H1 (cell line): ENCODE measurements at regions not wholly inside any gene's neighbourhood (a gene's known extent, or its start where the extent isn't known, plus 50 kb on each side); places are given as distances from the start of the nearest gene placed in this dataset.

ENCODE experiments used
- CTCF ChIA-PET: fragments of 300-600 bp; sonication (Branson Sonifier 250); formaldehyde crosslinking; loops from one replicate; lab custom pipeline; 2021; ENCODE audit not compliant: partially characterized antibody; lab: Charles Lee
- POLR2A ChIA-PET: fragments of 300-600 bp; sonication (Branson Sonifier 250); formaldehyde crosslinking; loops from one replicate; lab custom pipeline; 2021; ENCODE audit warnings: inconsistent platforms; ENCODE audit not compliant: partially characterized antibody; lab: Charles Lee
- DNase-seq, 2 experiments: peaks; one replicate each; pipeline versions ENCODE4 v3.0.0 to v3.0.0-alpha.2; 2010 to 2022; ENCODE audit warnings: low spot score in 2 of 2, low read depth in 1 of 2, mixed read lengths in 1 of 2
- FAIRE-seq: peaks from 2 replicates; lab custom pipeline; 2011; peaks lifted over from hg19 to GRCh38; lab: Jason Lieb, UNC
- H2AFZ ChIP-seq: 2 replicates; pipeline ENCODE4 v1.8.1; 2012; ENCODE audit warnings: low read length, inconsistent platforms
- H2AK5ac ChIP-seq: 2 replicates; pipeline ENCODE4 v1.6.1; 2013; ENCODE audit warnings: low read depth, low read length
- H2BK120ac ChIP-seq: replicated peaks from 2 replicates; pipeline ENCODE3; 2013; ENCODE audit warnings: low read depth, low read length, inconsistent platforms
- H2BK12ac ChIP-seq: 2 replicates; pipeline ENCODE4 v1.6.1; 2013; ENCODE audit warnings: low read depth, low read length
- H2BK15ac ChIP-seq: 2 replicates; pipeline ENCODE4 v1.6.1; 2013; ENCODE audit warnings: low read length
- H2BK20ac ChIP-seq: 2 replicates; pipeline ENCODE4 v1.6.1; 2013; ENCODE audit warnings: low read length
- H2BK5ac ChIP-seq: 2 replicates; pipeline ENCODE4 v1.6.1; 2013; ENCODE audit warnings: low read depth, low read length
- H3K14ac ChIP-seq: 2 replicates; pipeline ENCODE4 v1.6.1; 2013; ENCODE audit warnings: inconsistent platforms; ENCODE audit not compliant: insufficient read length
- H3K18ac ChIP-seq: 2 replicates; pipeline ENCODE4 v1.6.1; 2013; ENCODE audit warnings: low read length; ENCODE audit errors: extremely low read depth
- H3K23ac ChIP-seq: 2 replicates; pipeline ENCODE4 v1.6.1; 2013; ENCODE audit warnings: inconsistent platforms; ENCODE audit not compliant: insufficient read length
- H3K23me2 ChIP-seq: 2 replicates; pipeline ENCODE4 v1.6.1; 2013; ENCODE audit warnings: low read depth, low read length
- H3K27ac ChIP-seq: 2 replicates; pipeline ENCODE4 v1.6.1; 2011; ENCODE audit warnings: low read depth, low read length, inconsistent platforms
- H3K27me3 ChIP-seq, 4 experiments: replicated peaks in 1 of 4; 1 replicate in 1 of 4; 2 replicates in 3 of 4; pipeline versions ENCODE4 v1.6.1 to v1.8.1; 2011 to 2013; ENCODE audit warnings: low read length in 3 of 4, mild to moderate bottlenecking in 3 of 4, inconsistent platforms in 2 of 4, mixed read lengths in 2 of 4, moderate library complexity in 1 of 4; ENCODE audit not compliant: control insufficient read depth in 3 of 4, insufficient read depth in 3 of 4; ENCODE audit errors: extremely low read depth in 1 of 4
- H3K36me3 ChIP-seq, 4 experiments: 2 replicates each; pipeline versions ENCODE4 v1.6.1 to v1.8.1; 2011 to 2013; ENCODE audit warnings: mild to moderate bottlenecking in 4 of 4, low read length in 3 of 4, moderate library complexity in 2 of 4, control low read depth in 1 of 4, inconsistent platforms in 1 of 4; ENCODE audit not compliant: insufficient read depth in 4 of 4, control insufficient read depth in 2 of 4
- H3K4ac ChIP-seq: replicated peaks from 2 replicates; pipeline ENCODE3; 2013; ENCODE audit warnings: low read length, low read depth, mixed read lengths, inconsistent platforms; ENCODE audit not compliant: insufficient read length
- H3K4me1 ChIP-seq, 4 experiments: replicated peaks in 1 of 4; 1 replicate in 1 of 4; 2 replicates in 3 of 4; pipeline versions ENCODE4 v1.6.1 to v1.8.1; 2011 to 2013; ENCODE audit warnings: low read length in 3 of 4, inconsistent platforms in 2 of 4, mixed read lengths in 1 of 4; ENCODE audit not compliant: insufficient read depth in 4 of 4, control insufficient read depth in 3 of 4
- H3K4me2 ChIP-seq, 2 experiments: 2 replicates each; pipeline versions ENCODE4 v1.6.1 to v1.8.1; 2011 to 2013; ENCODE audit warnings: low read depth in 2 of 2, low read length in 2 of 2, control low read depth in 1 of 2, inconsistent platforms in 1 of 2, mild to moderate bottlenecking in 1 of 2; ENCODE audit not compliant: insufficient read depth in 1 of 2
- H3K4me3 ChIP-seq, 4 experiments: fragments of 200-600, 300-600 bp in 1 of 4; sonication (generic), shearing (Covaris generic), sonication (Bioruptor Twin) in 1 of 4; 2 replicates each; pipeline versions ENCODE4 v1.5.1 to v1.8.1; 2011 to 2016; ENCODE audit warnings: low read length in 4 of 4, low read depth in 3 of 4, control low read depth in 2 of 4, inconsistent platforms in 2 of 4, mild to moderate bottlenecking in 2 of 4, mixed read lengths in 1 of 4, moderate library complexity in 1 of 4; ENCODE audit not compliant: insufficient read depth in 2 of 4; ENCODE audit errors: extremely low read depth in 1 of 4
- H3K56ac ChIP-seq: replicated peaks from 2 replicates; pipeline ENCODE3; 2013; ENCODE audit warnings: low read depth, mild to moderate bottlenecking, mixed read lengths, low read length, inconsistent platforms; ENCODE audit not compliant: insufficient read length
- H3K79me1 ChIP-seq: 2 replicates; pipeline ENCODE4 v1.6.1; 2013; ENCODE audit warnings: low read depth, low read length, control low read depth
- H3K79me2 ChIP-seq, 2 experiments: 2 replicates each; pipeline versions ENCODE4 v1.6.1 to v1.8.1; 2012 to 2013; ENCODE audit warnings: low read length in 2 of 2, mild to moderate bottlenecking in 2 of 2, inconsistent platforms in 1 of 2; ENCODE audit not compliant: insufficient read depth in 2 of 2, control insufficient read depth in 1 of 2
- H3K9ac ChIP-seq, 4 experiments: replicated peaks in 1 of 4; 1 replicate in 1 of 4; 2 replicates in 3 of 4; pipeline versions ENCODE4 v1.6.1 to v1.8.1; 2011 to 2013; ENCODE audit warnings: low read depth in 3 of 4, low read length in 3 of 4, control low read depth in 2 of 4, mild to moderate bottlenecking in 2 of 4, moderate library complexity in 2 of 4, inconsistent platforms in 1 of 4; ENCODE audit errors: extremely low read depth in 1 of 4
- H3K9me3 ChIP-seq, 2 experiments: 2 replicates each; pipeline versions ENCODE4 v1.6.1 to v1.8.1; 2012 to 2013; ENCODE audit warnings: mild to moderate bottlenecking in 2 of 2, moderate library complexity in 2 of 2, control low read depth in 1 of 2, inconsistent platforms in 1 of 2, low read depth in 1 of 2, low read length in 1 of 2, mixed read lengths in 1 of 2; ENCODE audit not compliant: insufficient read depth in 2 of 2
- H4K20me1 ChIP-seq, 2 experiments: replicated peaks in 1 of 2; 2 replicates each; pipeline versions ENCODE3 to v1.8.1; 2011 to 2013; ENCODE audit warnings: inconsistent platforms in 2 of 2, low read length in 2 of 2, mild to moderate bottlenecking in 1 of 2; ENCODE audit not compliant: insufficient read depth in 2 of 2, control insufficient read depth in 1 of 2
- H4K5ac ChIP-seq: 2 replicates; pipeline ENCODE4 v1.6.1; 2013; ENCODE audit warnings: low read length, low read depth, mixed read lengths, inconsistent platforms; ENCODE audit not compliant: insufficient read length
- H4K8ac ChIP-seq: 2 replicates; pipeline ENCODE4 v1.8.0; 2013; ENCODE audit warnings: mild to moderate bottlenecking, moderate library complexity, low read length, inconsistent platforms; ENCODE audit not compliant: insufficient read depth; ENCODE audit errors: extremely low read depth
- H4K91ac ChIP-seq: replicated peaks from 2 replicates; pipeline ENCODE3; 2013; ENCODE audit warnings: low read length, mixed read lengths, inconsistent platforms; ENCODE audit not compliant: insufficient read length
- ASH2L ChIP-seq: fragments of 200-600, 300-600 bp; sonication (generic); IDR thresholded peaks from one replicate; pipeline ENCODE4 v1.7.1; 2017; ENCODE audit warnings: low read length
- BACH1 ChIP-seq: IDR thresholded peaks from 2 replicates; pipeline ENCODE4 v1.6.1; 2012; ENCODE audit warnings: low read length, improper control_type of control experiment
- CBX5 ChIP-seq: fragments of 300-800, 300-1000 bp; sonication (generic); IDR thresholded peaks from 2 replicates; pipeline ENCODE4 v1.7.1; 2016; ENCODE audit warnings: antibody characterized with exemption, low read length, low read depth
- CREB1 ChIP-seq: IDR thresholded peaks from 2 replicates; pipeline ENCODE4 v1.6.1; 2012; ENCODE audit warnings: inconsistent platforms
- EZH2 ChIP-seq: fragments of 200-600 bp; sonication (generic); IDR thresholded peaks from 2 replicates; pipeline ENCODE4 v1.7.1; 2012; ENCODE audit warnings: low read depth, mild to moderate bottlenecking, moderate library complexity, low read length, inconsistent platforms; ENCODE audit not compliant: severe bottlenecking
- JUN ChIP-seq: IDR thresholded peaks from 2 replicates; pipeline ENCODE4 v1.6.1; 2011; ENCODE audit warnings: low read depth, mild to moderate bottlenecking, improper control_type of control experiment, low read length
- JUND ChIP-seq: IDR thresholded peaks from 2 replicates; pipeline ENCODE4 v1.6.1; 2011; ENCODE audit warnings: mild to moderate bottlenecking, improper control_type of control experiment, low read length
- KDM1A ChIP-seq: fragments of 200-600, 300-600 bp; sonication (generic); IDR thresholded peaks from 2 replicates; pipeline ENCODE4 v1.7.1; 2016; ENCODE audit warnings: mild to moderate bottlenecking, low read length, borderline replicate concordance
- KDM4A ChIP-seq: IDR thresholded peaks from one replicate; pipeline ENCODE4 v1.7.1; 2012; ENCODE audit warnings: low read depth, mild to moderate bottlenecking, moderate library complexity, low read length, inconsistent platforms; ENCODE audit not compliant: severe bottlenecking
- NRF1 ChIP-seq: IDR thresholded peaks from 2 replicates; pipeline ENCODE4 v1.6.1; 2011; ENCODE audit warnings: mild to moderate bottlenecking, low read depth, low read length, improper control_type of control experiment
- SAP30 ChIP-seq: fragments of 300-600 bp; sonication (generic); IDR thresholded peaks from 2 replicates; pipeline ENCODE4 v1.7.1; 2012; ENCODE audit warnings: low read length, moderate library complexity, mild to moderate bottlenecking, inconsistent platforms; ENCODE audit not compliant: insufficient read depth, insufficient replicate concordance
- SP2 ChIP-seq: IDR thresholded peaks from 2 replicates; pipeline ENCODE4 v1.6.1; 2012; ENCODE audit warnings: mild to moderate bottlenecking, low read length, inconsistent platforms
- TAF7 ChIP-seq: optimal IDR thresholded peaks from 2 replicates; pipeline ENCODE3; 2011; ENCODE audit warnings: low read depth, mild to moderate bottlenecking, inconsistent platforms, low read length, moderate library complexity, borderline replicate concordance
- TCF12 ChIP-seq: IDR thresholded peaks from 2 replicates; pipeline ENCODE4 v1.6.1; 2011; ENCODE audit warnings: low read depth, mild to moderate bottlenecking, low read length
- ZNF274 ChIP-seq: IDR thresholded peaks from 2 replicates; pipeline ENCODE4 v1.7.0; 2012; ENCODE audit warnings: low read length, borderline replicate concordance; ENCODE audit errors: extremely low read depth
- WGBS, 2 experiments: shearing (Covaris generic) in 1 of 2; methylation state at CpG; one replicate each; pipeline versions ENCODE4 v1.1.6 to v1.1.7; 2013 to 2015; ENCODE audit warnings: low lambda C conversion rate in 2 of 2, mixed read lengths in 2 of 2, inconsistent platforms in 1 of 2, low coverage in 1 of 2, missing lambda C conversion rate in 1 of 2; ENCODE audit not compliant: insufficient replicate concordance in 2 of 2, insufficient coverage in 1 of 2, insufficient read length in 1 of 2; ENCODE audit errors: extremely low coverage in 1 of 2, missing lambda C conversion rate in 1 of 2; 5-methylcytosine and 5-hydroxymethylcytosine counted together

- FAIRE-seq (no peak), DNase-seq (no peak)
- Histone ChIP-seq H3K23me2 (no peaks in the 10 kb centered on the region), H3K79me2 (no peaks in the 10 kb centered on the region), H3K4me3 (no peak overlapping the region), H3K4ac (no peak overlapping the region), H3K23ac (no peak overlapping the region), H4K20me1 (peaks cover 0 to 2% of the 10 kb centered on the region in 2 experiments), H4K91ac (no peak overlapping the region), H2BK120ac (no peak overlapping the region), H2AFZ (no peak overlapping the region), H3K79me1 (no peaks in the 10 kb centered on the region), H3K4me2 (no peak overlapping the region), H2BK20ac (no peak overlapping the region), H3K14ac (no peak overlapping the region), H3K9ac (no peak overlapping the region), H4K5ac (no peak overlapping the region), H3K4me1 (no peaks in the 10 kb centered on the region), H3K27ac (no peak overlapping the region), H3K27me3 (no peaks in the 10 kb centered on the region), H4K8ac (no peak overlapping the region), H2AK5ac (no peak overlapping the region), H3K36me3 (no peaks in the 10 kb centered on the region), H2BK15ac (no peak overlapping the region), H2BK12ac (no peak overlapping the region), H2BK5ac (no peak overlapping the region), H3K9me3 (no peaks in the 10 kb centered on the region), H3K18ac (no peak overlapping the region), H3K56ac (no peak overlapping the region)
- WGBS, 2 experiments: 90% methylated on average over 1 of the region's 1 CpG; no CpG with 5 or more reads in 1 of the 2 experiments
- POLR2A ChIA-PET: no interaction called here
- CTCF ChIA-PET: interaction anchor here (1.0 to 1.2 kb wide), 3 partner anchors 11 to 16 kb away, joined by 3 to 4 read pairs (median 3); no protein-coding TSS in a partner anchor
- TF ChIP-seq TCF12 (no peak), SP2 (no peak), EZH2 (no peak), CREB1 (no peak), ZNF274 (no peak), ASH2L (no peak), BACH1 (no peak), NRF1 (no peak), KDM4A (no peak), KDM1A (no peak), CBX5 (no peak), JUN (no peak), SAP30 (no peak), JUND (no peak), TAF7 (no peak)
Observed at GRCh38 chr17:63247706-63248105, 198.4 kb downstream of the CYB561 start.
